Gastroesophageal sphincter (tissue), 4 donors: ENCODE measurements at regions not wholly inside any gene's neighbourhood (a gene's known extent, or its start where the extent isn't known, plus 50 kb on each side); places are given as distances from the start of the nearest gene placed in this dataset.

Source experiments
- ATAC-seq: fragments of 150-250 bp; one replicate; pipeline ENCODE4 v1.9.1; 2016; ENCODE audit warnings: mild to moderate bottlenecking, moderate library complexity
- H3K27ac ChIP-seq, 4 donors: fragments of 200-600 bp; sonication (generic) in 3 of 4; 1 replicate in 3 of 4; 2 replicates in 1 of 4; pipeline ENCODE4 v1.5.1; 2016 to 2019
- H3K27me3 ChIP-seq: fragments of 200-600 bp; sonication (generic); one replicate; pipeline ENCODE4 v1.5.1; 2019
- H3K36me3 ChIP-seq, 2 donors: fragments of 200-600 bp; sonication (generic); one replicate each; pipeline ENCODE4 v1.5.1; 2019; ENCODE audit warnings: control low read depth in 1 of 2
- H3K4me1 ChIP-seq, 3 donors: fragments of 200-600 bp; sonication (generic); 1 replicate in 2 of 3; 2 replicates in 1 of 3; pipeline ENCODE4 v1.5.1; 2016 to 2019; ENCODE audit warnings: control low read depth in 2 of 3
- H3K4me3 ChIP-seq, 2 donors: fragments of 200-600 bp; sonication (generic); one replicate each; pipeline ENCODE4 v1.5.1; 2019; ENCODE audit warnings: mild to moderate bottlenecking in 1 of 2, moderate library complexity in 1 of 2
- H3K9me3 ChIP-seq, 3 donors: fragments of 200-600 bp; sonication (generic); one replicate each; pipeline ENCODE4 v1.5.1; 2017 to 2019; ENCODE audit warnings: control low read depth in 2 of 3
- CTCF ChIP-seq, 4 experiments: fragments of 200-600 bp in 2 of 4; fragments of 450-650 bp in 2 of 4; sonication (generic) in 1 of 4; IDR thresholded peaks; one replicate each; pipeline ENCODE4 v1.5.1; 2017 to 2019; ENCODE audit warnings: antibody characterized with exemption in 4 of 4, mild to moderate bottlenecking in 2 of 4, moderate library complexity in 2 of 4
- EP300 ChIP-seq: sonication (generic); formaldehyde crosslinking; IDR thresholded peaks from one replicate; pipeline ENCODE4 v1.6.1; 2017; ENCODE audit warnings: antibody characterized with exemption, mild to moderate bottlenecking
- POLR2A ChIP-seq, 2 donors: fragments of 450-650 bp; IDR thresholded peaks; one replicate each; pipeline ENCODE4 v1.6.1; 2017; ENCODE audit warnings: antibody characterized with exemption in 2 of 2, mild to moderate bottlenecking in 2 of 2, moderate library complexity in 1 of 2
- POLR2AphosphoS5 ChIP-seq: sonication (generic); formaldehyde crosslinking; IDR thresholded peaks from one replicate; pipeline ENCODE4 v1.6.1; 2017; ENCODE audit warnings: antibody characterized with exemption
- WGBS, 2 donors: methylation state at CpG; one replicate each; pipeline ENCODE4 v1.1.5; 2018; ENCODE audit warnings: low coverage in 1 of 2; 5-methylcytosine and 5-hydroxymethylcytosine counted together

DNA sequence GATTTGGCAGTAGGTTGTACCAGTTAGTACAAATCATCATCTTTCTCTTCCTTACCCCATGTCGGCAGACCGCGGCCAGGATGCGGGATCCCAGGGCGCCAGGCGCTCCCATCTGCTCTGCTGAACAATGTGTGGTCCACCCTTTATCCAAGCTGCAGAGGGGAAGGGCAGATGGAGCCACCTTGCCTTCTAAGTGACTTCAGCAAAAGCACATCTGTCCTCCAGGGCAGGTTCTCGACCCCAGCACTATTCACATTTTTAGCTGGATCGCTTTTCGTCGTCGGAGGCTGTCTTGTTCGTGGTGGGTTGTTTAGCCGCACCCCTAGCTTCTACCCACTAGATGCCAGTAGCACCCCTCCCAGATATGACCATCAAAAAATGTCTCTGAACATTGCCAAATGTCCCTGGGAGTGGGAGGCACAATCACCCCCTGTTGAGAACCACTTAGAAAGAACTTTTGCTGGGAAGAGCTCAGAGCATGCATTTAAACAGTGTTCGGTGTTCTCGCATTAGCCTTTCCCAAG lies 58.1 kb upstream of the SIM2 start:
- peaks cover 20% of the 10 kb centered on the region for H3K27me3 ChIP-seq
- no peaks in the 10 kb centered on the region for H3K4me1 ChIP-seq
- no peaks in the 10 kb centered on the region for H3K36me3 ChIP-seq
- no peak overlapping the region for H3K27ac ChIP-seq
- ATAC-seq, result no peak
- H3K9me3 ChIP-seq, result peaks cover 0 to 24% (median 0%) of the 10 kb centered on the region in 3 donors
- 66 to 80% methylated on average over 9 to 15 of the region's 15 CpGs for WGBS, 2 donors
- no peak for TF ChIP-seq CTCF (IDR thresholded peaks at IDR 0.05)
- TF ChIP-seq EP300, result no peak
- TF ChIP-seq POLR2A (IDR thresholded peaks at IDR 0.05), result no peak
- no peak for TF ChIP-seq POLR2AphosphoS5
- H3K4me3 ChIP-seq, result no peak overlapping the region

DNA sequence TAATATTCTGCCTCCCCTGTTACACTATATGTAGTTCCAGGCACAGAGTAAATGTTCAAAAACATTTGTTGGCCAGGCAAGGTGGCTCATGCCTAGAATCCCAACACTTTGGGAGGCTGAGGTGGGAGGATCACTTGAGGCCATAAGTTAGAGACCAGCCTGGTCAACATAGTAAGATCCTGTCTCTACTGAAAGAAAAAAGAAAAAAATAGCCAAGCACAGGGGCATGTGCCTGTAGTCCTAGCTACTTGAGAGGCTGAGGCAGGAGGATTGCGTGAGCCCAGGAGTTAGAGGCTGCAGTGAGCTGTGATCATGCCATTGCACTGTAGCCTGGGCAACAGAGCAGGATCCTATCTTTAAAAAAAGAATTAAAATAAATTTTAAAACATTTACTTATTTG lies 57.6 kb upstream of the SIM2 start:
- Histone ChIP-seq H3K9me3 (peaks cover 0 to 18% (median 0%) of the 10 kb centered on the region in 3 donors), H3K4me1 (no peaks in the 10 kb centered on the region), H3K27me3 (peaks cover 23% of the 10 kb centered on the region), H3K4me3 (no peak overlapping the region), H3K36me3 (no peaks in the 10 kb centered on the region), H3K27ac (no peak overlapping the region)
- 89 to 100% methylated on average over 1 of the region's 1 CpG for WGBS, 2 donors
- no peak for ATAC-seq
- TF ChIP-seq CTCF (IDR thresholded peaks at IDR 0.05) (no peak), POLR2AphosphoS5 (no peak), EP300 (no peak)

DNA sequence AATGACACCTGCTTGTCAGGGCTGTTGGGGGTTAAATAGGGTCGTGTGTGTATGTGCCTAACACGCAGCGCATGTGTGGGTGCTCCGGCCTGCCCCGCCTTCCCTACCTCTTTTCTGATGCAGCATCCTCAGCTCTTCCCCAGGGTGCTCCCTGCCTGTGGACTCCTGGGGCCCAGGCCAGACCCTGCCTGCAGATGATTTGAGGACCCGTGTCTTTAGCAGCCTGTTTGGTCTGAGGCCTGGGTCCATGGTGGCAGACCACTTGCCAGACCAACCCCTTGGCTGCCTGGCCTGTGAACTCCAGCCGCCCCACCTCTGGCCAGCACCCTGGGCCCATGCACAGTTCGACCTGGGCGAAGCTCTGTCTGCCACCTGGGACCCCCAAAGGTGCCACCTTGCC lies 57.0 kb upstream of the SIM2 start:
- H3K36me3 ChIP-seq, result no peaks in the 10 kb centered on the region
- no peak overlapping the region for H3K4me3 ChIP-seq
- ATAC-seq, result no peak
- 69 to 90% methylated on average over 2 to 4 of the region's 9 CpGs for whole genome bisulfite sequencing, 2 donors
- H3K4me1 ChIP-seq, result no peaks in the 10 kb centered on the region
- H3K27me3 ChIP-seq, result peaks cover 29% of the 10 kb centered on the region
- TF ChIP-seq EP300, result no peak
- no peak for TF ChIP-seq CTCF (IDR thresholded peaks at IDR 0.05)
- TF ChIP-seq POLR2AphosphoS5, result no peak
- TF ChIP-seq POLR2A (IDR thresholded peaks at IDR 0.05), result no peak
- peaks cover 0 to 13% (median 0%) of the 10 kb centered on the region in 3 donors for H3K9me3 ChIP-seq
- H3K27ac ChIP-seq, result no peak overlapping the region

- Histone ChIP-seq H3K27ac (no peak overlapping the region), H3K9me3 (peaks cover 0 to 5% (median 0%) of the 10 kb centered on the region in 3 donors), H3K4me3 (no peak overlapping the region), H3K27me3 (peaks cover 37% of the 10 kb centered on the region), H3K4me1 (no peaks in the 10 kb centered on the region), H3K36me3 (no peaks in the 10 kb centered on the region)
- TF ChIP-seq CTCF (IDR thresholded peaks at IDR 0.05), result no peak
- TF ChIP-seq POLR2A (IDR thresholded peaks at IDR 0.05), result no peak
- no peak for TF ChIP-seq EP300
- no peak for TF ChIP-seq POLR2AphosphoS5
- 85% methylated on average over 4 of the region's 4 CpGs; no CpG with 5 or more reads in 1 of the 2 donors for WGBS, 2 donors
- ATAC-seq, result no peak
Observed at GRCh38 chr21:36642777-36643176, 56.1 kb upstream of the SIM2 start.

- peaks cover 45% of the 10 kb centered on the region for H3K27me3 ChIP-seq
- no peak for ATAC-seq
- WGBS, 2 donors, result 87 to 91% methylated on average over 7 to 12 of the region's 12 CpGs
Observed at GRCh38 chr21:36643374-36644250, 55.3 kb upstream of the SIM2 start.

More at GRCh38 chr21:36643374-36644250, 55.3 kb upstream of the SIM2 start:
- TF ChIP-seq POLR2A (IDR thresholded peaks at IDR 0.05) (no peak), EP300 (no peak), CTCF (IDR thresholded peaks at IDR 0.05) (no peak), POLR2AphosphoS5 (no peak)
- H3K9me3 ChIP-seq, result no peaks in the 10 kb centered on the region
- H3K4me1 ChIP-seq, result no peaks in the 10 kb centered on the region
- no peaks in the 10 kb centered on the region for H3K36me3 ChIP-seq
- no peak overlapping the region for H3K27ac ChIP-seq
- no peak overlapping the region for H3K4me3 ChIP-seq
